ENCODE measurements at regions not wholly inside any gene's neighbourhood (a gene's known extent, or its start where the extent isn't known, plus 50 kb on each side); places are given as distances from the start of the nearest gene placed in this dataset.

GRCh38 chr9:134568116-134568515 is 73.5 kb upstream of the COL5A1 start:
- H3K4me3 Mint-ChIP-seq: no peak overlapping the region
- no peaks in the 10 kb centered on the region for H3K4me1 ChIP-seq
- no peaks in the 10 kb centered on the region for H3F3A ChIP-seq (ENCODE audit: low read depth)
- H3K79me2 ChIP-seq (ENCODE audit: low read depth): no peaks in the 10 kb centered on the region
- no peak overlapping the region for H3K9ac ChIP-seq
- H3K9me3 ChIP-seq (ENCODE audit: low read depth): no peaks in the 10 kb centered on the region
- H2AFZ ChIP-seq (replicated peaks): no peak overlapping the region
- H3K27ac ChIP-seq: no peak overlapping the region
- no peaks in the 10 kb centered on the region for H3K27me3 ChIP-seq
- H3K36me3 Mint-ChIP-seq: no peaks in the 10 kb centered on the region
- DNase-seq (ENCODE audit: low spot score): no peak
- peaks cover 7% of the 10 kb centered on the region for H3K9me3 Mint-ChIP-seq
- H3K27ac Mint-ChIP-seq: no peak overlapping the region
- H3K36me3 ChIP-seq: no peaks in the 10 kb centered on the region
- H3K4me1 Mint-ChIP-seq: no peaks in the 10 kb centered on the region
- no peaks in the 10 kb centered on the region for H4K20me1 ChIP-seq (ENCODE audit: low read depth)
- H3K27me3 Mint-ChIP-seq (ENCODE audit: insufficient read depth, low read depth): peaks cover 9% of the 10 kb centered on the region
- TF ChIP-seq EZH2phosphoT487 (IDR thresholded peaks at IDR 0.05): no peak
- TF ChIP-seq EZH2 (IDR thresholded peaks at IDR 0.05): no peak
- H3K4me3 ChIP-seq: no peak overlapping the region
- no peak overlapping the region for H3K4me2 ChIP-seq

- H3K27me3 ChIP-seq: no peaks in the 10 kb centered on the region
- Mint-ChIP-seq H3K4me3 (no peak overlapping the region), H3K36me3 (no peaks in the 10 kb centered on the region), H3K27ac (no peak overlapping the region), H3K9me3 (peaks cover 3% of the 10 kb centered on the region), H3K27me3 (ENCODE audit: insufficient read depth, low read depth) (peaks cover 9% of the 10 kb centered on the region), H3K4me1 (no peaks in the 10 kb centered on the region)
- no peak overlapping the region for H3K27ac ChIP-seq
- H3K4me2 ChIP-seq: no peak overlapping the region
- no peaks in the 10 kb centered on the region for H3K9me3 ChIP-seq (ENCODE audit: low read depth)
- DNase-seq (ENCODE audit: low spot score): no peak
- H4K20me1 ChIP-seq (ENCODE audit: low read depth): no peaks in the 10 kb centered on the region
- no peaks in the 10 kb centered on the region for H3K79me2 ChIP-seq (ENCODE audit: low read depth)
- TF ChIP-seq EZH2 (IDR thresholded peaks at IDR 0.05): no peak
- no peak for TF ChIP-seq CTCF (IDR thresholded peaks at IDR 0.05)
- TF ChIP-seq EZH2phosphoT487 (IDR thresholded peaks at IDR 0.05): no peak
- no peaks in the 10 kb centered on the region for H3K36me3 ChIP-seq
- no peaks in the 10 kb centered on the region for H3F3A ChIP-seq (ENCODE audit: low read depth)
- H3K4me3 ChIP-seq: no peak overlapping the region
- no peak overlapping the region for H3K9ac ChIP-seq
- H2AFZ ChIP-seq (replicated peaks): no peak overlapping the region
- no peaks in the 10 kb centered on the region for H3K4me1 ChIP-seq
Measured at GRCh38 chr9:134568811-134569210, 72.8 kb upstream of the COL5A1 start.

- Histone ChIP-seq H3K27me3 (no peaks in the 10 kb centered on the region), H3K79me2 (ENCODE audit: low read depth) (no peaks in the 10 kb centered on the region), H3K4me3 (no peak overlapping the region), H4K20me1 (ENCODE audit: low read depth) (no peaks in the 10 kb centered on the region), H3K9me3 (ENCODE audit: low read depth) (no peaks in the 10 kb centered on the region), H3K4me1 (no peaks in the 10 kb centered on the region), H3K36me3 (no peaks in the 10 kb centered on the region), H3K4me2 (no peak overlapping the region), H3K9ac (no peak overlapping the region), H3F3A (ENCODE audit: low read depth) (no peaks in the 10 kb centered on the region), H2AFZ (replicated peaks) (no peak overlapping the region), H3K27ac (no peak overlapping the region)
- TF ChIP-seq EZH2 (IDR thresholded peaks at IDR 0.05) (no peak), CTCF (IDR thresholded peaks at IDR 0.05) (no peak), EZH2phosphoT487 (IDR thresholded peaks at IDR 0.05) (no peak)
- no peak overlapping the region for H3K27ac Mint-ChIP-seq
- peaks cover 8% of the 10 kb centered on the region for H3K27me3 Mint-ChIP-seq (ENCODE audit: insufficient read depth, low read depth)
- H3K36me3 Mint-ChIP-seq: no peaks in the 10 kb centered on the region
- H3K4me3 Mint-ChIP-seq: no peak overlapping the region
- peaks cover 3% of the 10 kb centered on the region for H3K9me3 Mint-ChIP-seq
- DNase-seq (ENCODE audit: low spot score): no peak
- H3K4me1 Mint-ChIP-seq: no peaks in the 10 kb centered on the region
Measured at GRCh38 chr9:134569626-134570025, 72.0 kb upstream of the COL5A1 start.

- H3K9me3 Mint-ChIP-seq: peaks cover 3% of the 10 kb centered on the region
- Histone ChIP-seq H3K4me2 (no peak overlapping the region), H3K9me3 (ENCODE audit: low read depth) (no peaks in the 10 kb centered on the region), H3K4me1 (no peaks in the 10 kb centered on the region), H3F3A (ENCODE audit: low read depth) (no peaks in the 10 kb centered on the region), H3K4me3 (no peak overlapping the region), H3K27ac (no peak overlapping the region), H3K27me3 (no peaks in the 10 kb centered on the region), H2AFZ (replicated peaks) (no peak overlapping the region), H3K79me2 (ENCODE audit: low read depth) (no peaks in the 10 kb centered on the region), H4K20me1 (ENCODE audit: low read depth) (no peaks in the 10 kb centered on the region), H3K9ac (no peak overlapping the region), H3K36me3 (no peaks in the 10 kb centered on the region)
- no peaks in the 10 kb centered on the region for H3K4me1 Mint-ChIP-seq
- TF ChIP-seq CTCF (IDR thresholded peaks at IDR 0.05): no peak
- no peak overlapping the region for H3K4me3 Mint-ChIP-seq
- H3K27me3 Mint-ChIP-seq (ENCODE audit: insufficient read depth, low read depth): peaks cover 5% of the 10 kb centered on the region
- no peaks in the 10 kb centered on the region for H3K36me3 Mint-ChIP-seq
- no peak for DNase-seq (ENCODE audit: low spot score)
- no peak overlapping the region for H3K27ac Mint-ChIP-seq
Measured at GRCh38 chr9:134570151-134570621, 71.4 kb upstream of the COL5A1 start.
